K562 (cell line): ENCODE measurements at regions not wholly inside any gene's neighbourhood (a gene's known extent, or its start where the extent isn't known, plus 50 kb on each side); places are given as distances from the start of the nearest gene placed in this dataset.

ENCODE experiments used
- ATAC-seq: fragments of 200-7000 bp; cut with Tn5 transposase; 3 replicates; pipeline ENCODE4 v1.9.1; 2020; ENCODE audit warnings: moderate library complexity
- BruUV-seq: library from RNA; stranded (reverse); fragments of 400-500 nt; replicated peaks from 2 replicates; lab custom pipeline; 2021; lab: Mats Ljungman, UMichigan
- CTCF ChIA-PET: fragments of 300-600 bp; formaldehyde crosslinking; extraction: SDS; loops from one replicate; lab custom pipeline; 2021; ENCODE audit warnings: low intra/inter-chr PET ratio; lab: Yijun Ruan, JAX
- POLR2A ChIA-PET: fragments of 300-600, 350-650 bp; sonication (Branson Sonifier 250); formaldehyde crosslinking; extraction: SDS; loops from one replicate; lab custom pipeline; 2021; ENCODE audit warnings: antibody characterized with exemption, inconsistent platforms; lab: Yijun Ruan, JAX
- DNase-seq, 4 experiments: peaks; one replicate each; pipeline versions ENCODE4 v3.0.0 to v3.0.0-alpha.2; 2011 to 2018; ENCODE audit warnings: low spot score in 3 of 4, mixed read lengths in 3 of 4; ENCODE audit errors: extremely low read depth in 1 of 4
- FAIRE-seq: peaks from 2 replicates; lab custom pipeline; 2011; peaks lifted over from hg19 to GRCh38; lab: Jason Lieb, UNC
- H2AFZ ChIP-seq: 2 replicates; pipeline ENCODE4 v1.6.0; 2011; ENCODE audit warnings: low read depth, low read length, control low read depth, inconsistent platforms
- H3K27ac ChIP-seq: fragments of 200-600 bp; 3 replicates; pipeline ENCODE4 v1.8.0; 2011; ENCODE audit warnings: low read depth, mild to moderate bottlenecking, control low read depth, inconsistent platforms, low read length, moderate library complexity, mixed read lengths; ENCODE audit errors: extremely low read depth
- H3K27me3 ChIP-seq, 2 experiments: fragments of 300-600 bp in 1 of 2; 2 replicates in 1 of 2; 3 replicates in 1 of 2; pipeline versions ENCODE4 v1.6.0 to v1.8.0; 2011; ENCODE audit warnings: inconsistent platforms in 2 of 2, low read length in 2 of 2, mild to moderate bottlenecking in 1 of 2, mixed read lengths in 1 of 2, moderate library complexity in 1 of 2; ENCODE audit not compliant: control insufficient read depth in 2 of 2, insufficient read depth in 2 of 2
- H3K36me3 ChIP-seq: fragments of 300-600 bp; 3 replicates; pipeline ENCODE4 v1.8.0; 2011; ENCODE audit warnings: mild to moderate bottlenecking, low read length, inconsistent platforms; ENCODE audit not compliant: control insufficient read depth, insufficient read depth
- H3K4me1 ChIP-seq, 2 experiments: fragments of 200-600 bp in 1 of 2; replicated peaks in 1 of 2; 2 replicates in 1 of 2; 3 replicates in 1 of 2; pipeline versions ENCODE4 v1.5.1 to v1.8.0; 2011; ENCODE audit warnings: inconsistent platforms in 2 of 2, low read length in 2 of 2, mild to moderate bottlenecking in 1 of 2, mixed read lengths in 1 of 2, moderate library complexity in 1 of 2; ENCODE audit not compliant: control insufficient read depth in 2 of 2, insufficient read depth in 2 of 2
- H3K4me2 ChIP-seq: 2 replicates; pipeline ENCODE4 v1.6.1; 2011; ENCODE audit warnings: low read length, control low read depth, inconsistent platforms, mixed read lengths; ENCODE audit not compliant: insufficient read depth
- H3K4me3 ChIP-seq: fragments of 200-600 bp; sonication (generic), shearing (Covaris generic); 2 replicates; pipeline ENCODE4 v1.5.1; 2016; ENCODE audit warnings: control low read depth, inconsistent platforms
- H3K79me2 ChIP-seq: fragments of 200-600 bp; 3 replicates; pipeline ENCODE4 v1.8.0; 2011; ENCODE audit warnings: low read length, inconsistent platforms; ENCODE audit not compliant: control insufficient read depth, insufficient read depth
- H3K9ac ChIP-seq, 2 experiments: 2 replicates each; pipeline versions ENCODE4 v1.6.0 to v1.6.1; 2011; ENCODE audit warnings: low read depth in 2 of 2, low read length in 2 of 2, control low read depth in 1 of 2, inconsistent platforms in 1 of 2, mild to moderate bottlenecking in 1 of 2, mixed read lengths in 1 of 2; ENCODE audit not compliant: insufficient read depth in 1 of 2
- H3K9me1 ChIP-seq: one replicate; pipeline ENCODE4 v1.6.0; 2011; ENCODE audit warnings: inconsistent platforms, mild to moderate bottlenecking, low read length, moderate library complexity; ENCODE audit not compliant: control insufficient read depth, insufficient read depth
- H3K9me3 ChIP-seq: replicated peaks from 2 replicates; pipeline ENCODE4 v1.5.1; 2011; ENCODE audit warnings: low read depth, low read length, inconsistent platforms; ENCODE audit not compliant: control insufficient read depth, insufficient read depth
- H4K20me1 ChIP-seq: replicated peaks from 2 replicates; pipeline ENCODE4 v1.6.1; 2011; ENCODE audit warnings: low read length, inconsistent platforms, mixed read lengths; ENCODE audit not compliant: control insufficient read depth, insufficient read depth
- ARID3B ChIP-seq: fragments of 250-450 bp; sonication (Bioruptor Pico); IDR thresholded peaks from 2 replicates; pipeline ENCODE4 v1.4.0; 2020; ENCODE audit warnings: borderline replicate concordance
- BCL6 ChIP-seq: fragments of 250-450 bp; sonication (Bioruptor Pico); IDR thresholded peaks from 2 replicates; pipeline ENCODE4 v1.4.0; 2020
- CBX1 ChIP-seq: sonication (generic); IDR thresholded peaks from 2 replicates; pipeline ENCODE4 v1.6.1; 2016; ENCODE audit warnings: antibody characterized with exemption, low read depth, mild to moderate bottlenecking
- ERF ChIP-seq: fragments of 450-650 bp; formaldehyde crosslinking; IDR thresholded peaks from 2 replicates; pipeline ENCODE4 v1.4.0; 2020; ENCODE audit warnings: mild to moderate bottlenecking, mixed read lengths
- MCM5 ChIP-seq: fragments of 450-650 bp; IDR thresholded peaks from 2 replicates; pipeline ENCODE4 v1.6.1; 2016; ENCODE audit warnings: low read depth
- MED1 ChIP-seq: sonication (generic); formaldehyde crosslinking; IDR thresholded peaks from 2 replicates; pipeline ENCODE4 v1.8.1; 2023; ENCODE audit warnings: missing genetic modification reagents, borderline replicate concordance
- MEF2A ChIP-seq: IDR thresholded peaks from 2 replicates; pipeline ENCODE4 v1.6.1; 2011; ENCODE audit warnings: low read depth, mild to moderate bottlenecking, low read length, moderate library complexity; ENCODE audit not compliant: control insufficient read depth
- MLLT1 ChIP-seq, 2 experiments: fragments of 450-650 bp; IDR thresholded peaks; 2 replicates each; pipeline ENCODE4 v1.6.1; 2016
- NBN ChIP-seq: fragments of 450-650 bp; IDR thresholded peaks from 2 replicates; pipeline ENCODE4 v1.6.1; 2016; ENCODE audit warnings: low read depth, mild to moderate bottlenecking
- RUNX1 ChIP-seq: sonication (generic); IDR thresholded peaks from 2 replicates; pipeline ENCODE4 v1.6.1; 2016; ENCODE audit warnings: antibody characterized with exemption, low read depth
- TOE1 ChIP-seq, 2 experiments: fragments of 450-650 bp in 1 of 2; sonication (generic) in 1 of 2; formaldehyde crosslinking in 1 of 2; IDR thresholded peaks; 2 replicates each; pipeline versions ENCODE4 v1.7.1 to v1.8.0; 2016 to 2022; ENCODE audit warnings: borderline replicate concordance in 2 of 2, mild to moderate bottlenecking in 2 of 2, antibody characterized with exemption in 1 of 2, inconsistent platforms in 1 of 2, low read depth in 1 of 2, missing genetic modification reagents in 1 of 2, moderate library complexity in 1 of 2
- ZC3H4 ChIP-seq: sonication (generic); formaldehyde crosslinking; IDR thresholded peaks from 2 replicates; pipeline ENCODE4 v1.9.0; 2021; ENCODE audit warnings: missing genetic modification reagents, borderline replicate concordance
- ZFP36 ChIP-seq: fragments of 150-350 bp; IDR thresholded peaks from 2 replicates; pipeline ENCODE4 v1.6.1; 2018; ENCODE audit warnings: low read length, low read depth; ENCODE audit not compliant: partially characterized antibody
- ZNF445 ChIP-seq: fragments of 250-450 bp; sonication (Bioruptor Pico); IDR thresholded peaks from 2 replicates; pipeline ENCODE4 v1.4.0; 2020; ENCODE audit warnings: low read depth, mild to moderate bottlenecking, moderate library complexity
- WGBS: fragments of 100-300 bp; shearing (Covaris generic); methylation state at CpG from one replicate; pipeline ENCODE4 v1.1.6; 2016; ENCODE audit warnings: low coverage, mixed read lengths; ENCODE audit not compliant: insufficient coverage; ENCODE audit errors: missing lambda C conversion rate; 5-methylcytosine and 5-hydroxymethylcytosine counted together
- in situ Hi-C: fragments of 300-500 bp; cut with MboI; formaldehyde crosslinking; loops from 4 replicates; pipeline ENCODE4 v1.15.0; 2018; ENCODE audit warnings: inconsistent platforms, mixed read lengths
- intact Hi-C: fragments of 100-400 bp; cut with micrococcal nuclease; formaldehyde crosslinking; loops from 2 replicates; pipeline ENCODE4 v1.14.2; 2022
- TF ChIP-seq, protein P1 (sequence below): sonication (generic); formaldehyde crosslinking; IDR thresholded peaks from 2 replicates; pipeline ENCODE4 v1.8.0; 2022; ENCODE audit warnings: mild to moderate bottlenecking, missing genetic modification reagents
- TF ChIP-seq, protein P2 (sequence below): fragments of 250-450 bp; sonication (Bioruptor Pico); IDR thresholded peaks from 2 replicates; pipeline ENCODE4 v1.6.1; 2021; ENCODE audit warnings: mild to moderate bottlenecking

GRCh38 chr1:219329578-219329977 is 155.9 kb downstream of the LYPLAL1 start:
- H3K4me1 ChIP-seq, result no peaks in the 10 kb centered on the region
- H3K79me2 ChIP-seq, result no peaks in the 10 kb centered on the region
- no peak overlapping the region for H2AFZ ChIP-seq
- intact Hi-C loops, result no loop called here
- H3K9ac ChIP-seq, result no peak overlapping the region
- no peaks in the 10 kb centered on the region for H4K20me1 ChIP-seq
- no peak overlapping the region for H3K4me3 ChIP-seq
- no peak for FAIRE-seq
- ChIA-PET POLR2A (no interaction called here), CTCF (no interaction called here)
- BruUV-seq, result no TSS peak
- no peaks in the 10 kb centered on the region for H3K36me3 ChIP-seq
- H3K9me3 ChIP-seq, result no peaks in the 10 kb centered on the region
- DNase-seq, result no peak
- ATAC-seq, result no peak
- WGBS, result 0% methylated on average over 4 of the region's 4 CpGs
- H3K27ac ChIP-seq, result no peak overlapping the region
- no peaks in the 10 kb centered on the region for H3K9me1 ChIP-seq
- H3K4me2 ChIP-seq, result no peak overlapping the region
- in situ Hi-C loops, result no loop called here
- no peak for TF ChIP-seq BCL6
- TF ChIP-seq CBX1, result no peak
- no peak for TF ChIP-seq MEF2A
- TF ChIP-seq, protein P1, sequence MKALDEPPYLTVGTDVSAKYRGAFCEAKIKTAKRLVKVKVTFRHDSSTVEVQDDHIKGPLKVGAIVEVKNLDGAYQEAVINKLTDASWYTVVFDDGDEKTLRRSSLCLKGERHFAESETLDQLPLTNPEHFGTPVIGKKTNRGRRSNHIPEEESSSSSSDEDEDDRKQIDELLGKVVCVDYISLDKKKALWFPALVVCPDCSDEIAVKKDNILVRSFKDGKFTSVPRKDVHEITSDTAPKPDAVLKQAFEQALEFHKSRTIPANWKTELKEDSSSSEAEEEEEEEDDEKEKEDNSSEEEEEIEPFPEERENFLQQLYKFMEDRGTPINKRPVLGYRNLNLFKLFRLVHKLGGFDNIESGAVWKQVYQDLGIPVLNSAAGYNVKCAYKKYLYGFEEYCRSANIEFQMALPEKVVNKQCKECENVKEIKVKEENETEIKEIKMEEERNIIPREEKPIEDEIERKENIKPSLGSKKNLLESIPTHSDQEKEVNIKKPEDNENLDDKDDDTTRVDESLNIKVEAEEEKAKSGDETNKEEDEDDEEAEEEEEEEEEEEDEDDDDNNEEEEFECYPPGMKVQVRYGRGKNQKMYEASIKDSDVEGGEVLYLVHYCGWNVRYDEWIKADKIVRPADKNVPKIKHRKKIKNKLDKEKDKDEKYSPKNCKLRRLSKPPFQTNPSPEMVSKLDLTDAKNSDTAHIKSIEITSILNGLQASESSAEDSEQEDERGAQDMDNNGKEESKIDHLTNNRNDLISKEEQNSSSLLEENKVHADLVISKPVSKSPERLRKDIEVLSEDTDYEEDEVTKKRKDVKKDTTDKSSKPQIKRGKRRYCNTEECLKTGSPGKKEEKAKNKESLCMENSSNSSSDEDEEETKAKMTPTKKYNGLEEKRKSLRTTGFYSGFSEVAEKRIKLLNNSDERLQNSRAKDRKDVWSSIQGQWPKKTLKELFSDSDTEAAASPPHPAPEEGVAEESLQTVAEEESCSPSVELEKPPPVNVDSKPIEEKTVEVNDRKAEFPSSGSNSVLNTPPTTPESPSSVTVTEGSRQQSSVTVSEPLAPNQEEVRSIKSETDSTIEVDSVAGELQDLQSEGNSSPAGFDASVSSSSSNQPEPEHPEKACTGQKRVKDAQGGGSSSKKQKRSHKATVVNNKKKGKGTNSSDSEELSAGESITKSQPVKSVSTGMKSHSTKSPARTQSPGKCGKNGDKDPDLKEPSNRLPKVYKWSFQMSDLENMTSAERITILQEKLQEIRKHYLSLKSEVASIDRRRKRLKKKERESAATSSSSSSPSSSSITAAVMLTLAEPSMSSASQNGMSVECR, result no peak
- no peak for TF ChIP-seq ZNF445 (CRISPR knock-in tag)
- TF ChIP-seq, protein P2, sequence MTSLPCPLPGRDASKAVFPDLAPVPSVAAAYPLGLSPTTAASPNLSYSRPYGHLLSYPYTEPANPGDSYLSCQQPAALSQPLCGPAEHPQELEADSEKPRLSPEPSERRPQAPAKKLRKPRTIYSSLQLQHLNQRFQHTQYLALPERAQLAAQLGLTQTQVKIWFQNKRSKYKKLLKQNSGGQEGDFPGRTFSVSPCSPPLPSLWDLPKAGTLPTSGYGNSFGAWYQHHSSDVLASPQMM (CRISPR knock-in tag), result no peak
- no peak for TF ChIP-seq RUNX1
- no peak for TF ChIP-seq MED1 (CRISPR knock-in tag)
- TF ChIP-seq MLLT1 (IDR thresholded peaks at IDR 0.05), result no peak
- no peak for TF ChIP-seq NBN
- TF ChIP-seq ARID3B (CRISPR knock-in tag), result no peak
- no peak for TF ChIP-seq ZC3H4 (CRISPR knock-in tag)
- TF ChIP-seq ZFP36, result no peak
- TF ChIP-seq MCM5, result no peak
- TF ChIP-seq TOE1 (IDR thresholded peaks at IDR 0.05; ENCODE audit: borderline replicate concordance), result no peak
- TF ChIP-seq TOE1 (CRISPR knock-in tag; IDR thresholded peaks at IDR 0.05; ENCODE audit: borderline replicate concordance, low read depth), result no peak
- no peak for TF ChIP-seq ERF (CRISPR knock-in tag)
- TF ChIP-seq, all 486 proteins: peak for 0
- H3K27me3 ChIP-seq, result no peaks in the 10 kb centered on the region
